HG03280 (cell line): ENCODE measurements at regions not wholly inside any gene's neighbourhood (a gene's known extent, or its start where the extent isn't known, plus 50 kb on each side); places are given as distances from the start of the nearest gene placed in this dataset.
"Not testable (repeated sequence)": the region's sequence is repeated elsewhere in the genome, so short reads cannot be mapped to it uniquely, and the experiment has no call there.

Experiments
- ATAC-seq: cut with Tn5 transposase; IDR thresholded peaks from one replicate; pipeline ENCODE4 v1.9.1; 2021; ENCODE audit warnings: mild to moderate bottlenecking, moderate library complexity; ENCODE audit not compliant: unreplicated experiment

DNA sequence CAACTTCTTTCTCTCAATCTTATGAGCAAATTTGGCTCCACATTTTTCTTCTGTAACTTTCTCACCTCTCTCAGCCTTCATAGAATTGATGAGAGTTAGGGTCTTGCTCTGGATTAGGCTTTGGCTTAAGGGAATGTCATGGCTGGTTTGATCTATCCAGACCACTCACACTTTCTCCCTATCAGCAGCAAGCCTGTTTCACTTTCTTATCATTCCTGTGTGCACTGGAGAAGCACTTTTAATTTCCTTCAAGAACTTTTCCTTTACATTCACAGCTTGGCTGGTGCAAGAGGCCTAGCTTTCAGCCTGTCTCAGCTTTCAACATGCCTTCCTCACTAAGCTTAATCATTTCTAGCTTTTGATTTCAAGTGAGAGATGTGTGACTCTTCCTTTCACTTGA is 134.5 kb upstream of the FZD8 start:
- ATAC-seq: not testable (repeated sequence)

DNA sequence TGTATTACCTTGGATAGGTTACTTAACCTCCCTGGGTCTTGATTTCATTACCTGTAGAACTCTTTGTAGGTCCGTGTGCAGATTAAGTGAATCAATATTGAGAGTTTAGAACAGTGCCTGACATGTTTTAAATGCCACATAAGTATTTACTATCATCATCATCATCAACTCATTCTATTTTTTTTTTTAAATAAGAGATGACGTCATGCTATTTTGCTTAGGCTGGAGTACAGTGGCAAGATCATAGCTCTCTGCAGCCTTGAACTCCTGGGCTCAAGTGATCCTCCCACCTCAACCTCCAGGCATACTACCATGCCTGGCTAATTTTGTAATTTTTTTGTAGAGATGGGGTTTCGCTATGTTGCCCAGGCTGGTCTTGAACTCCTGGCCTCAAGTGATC is 132.0 kb upstream of the FZD8 start:
- ATAC-seq: no peak

DNA sequence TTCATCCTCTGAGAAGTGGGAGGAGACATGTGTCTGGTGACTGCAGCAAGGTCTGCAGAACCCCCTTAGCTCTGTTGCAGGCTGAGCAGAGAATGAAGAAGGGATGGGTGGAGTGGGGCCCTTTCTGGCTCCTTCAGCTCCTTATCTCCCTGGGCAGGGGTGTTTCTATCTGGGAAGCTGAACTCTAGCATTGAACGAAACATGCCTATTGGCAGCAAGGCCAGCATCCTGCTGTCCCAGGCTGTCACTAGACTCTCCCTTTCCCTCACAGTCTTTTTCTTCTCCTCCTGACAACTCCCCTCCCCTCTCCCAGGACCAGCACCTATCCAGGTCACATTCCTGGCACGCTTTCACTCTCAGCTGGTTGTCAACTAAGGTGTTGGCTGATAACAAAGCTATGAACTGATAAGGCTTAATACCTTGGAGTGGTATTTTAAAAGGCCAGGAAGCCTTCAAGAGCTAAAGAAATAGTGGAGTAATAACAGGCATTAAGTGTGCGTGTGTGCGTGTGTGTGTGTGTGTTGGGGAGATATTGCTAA is 128.8 kb upstream of the FZD8 start:
- ATAC-seq: no peak

DNA sequence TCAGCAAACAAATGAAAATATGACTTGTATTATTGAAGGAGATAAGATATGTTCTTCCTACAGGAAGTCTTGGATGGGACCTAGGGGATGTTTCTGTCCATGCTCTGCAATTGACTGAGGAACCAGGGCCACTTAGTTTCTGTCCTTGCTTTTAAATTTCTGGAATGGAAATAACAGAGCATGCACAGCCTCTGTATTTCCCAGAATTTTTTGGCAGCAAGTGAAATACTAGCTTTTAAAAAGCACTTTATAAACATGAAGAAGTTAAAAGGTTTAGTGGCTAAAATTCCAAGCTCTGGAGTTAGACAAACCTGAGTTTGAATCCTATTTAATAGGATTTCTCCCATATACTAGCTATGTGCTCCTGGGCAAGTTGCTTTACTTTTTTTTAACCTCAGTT is 127.7 kb upstream of the FZD8 start:
- ATAC-seq: no peak

DNA sequence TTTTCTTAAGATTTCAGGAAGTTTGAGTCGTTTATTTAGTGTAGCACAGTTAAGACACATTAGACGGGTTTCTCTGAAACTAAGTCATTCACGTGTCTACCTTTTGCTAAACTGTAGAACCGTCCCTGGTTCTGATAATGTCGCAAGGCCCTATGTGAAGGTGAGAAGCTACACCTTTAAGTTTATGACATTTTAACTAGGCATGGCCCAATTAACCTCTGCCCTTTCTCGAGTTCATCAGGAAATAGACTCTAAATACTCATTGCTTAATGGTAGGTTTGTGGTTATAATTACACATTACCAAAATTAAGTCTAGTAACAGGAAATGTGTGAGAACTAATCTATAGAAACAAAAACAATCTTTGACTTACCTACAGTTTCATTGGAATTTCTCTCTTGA is 126.6 kb upstream of the FZD8 start:
- no peak for ATAC-seq

DNA sequence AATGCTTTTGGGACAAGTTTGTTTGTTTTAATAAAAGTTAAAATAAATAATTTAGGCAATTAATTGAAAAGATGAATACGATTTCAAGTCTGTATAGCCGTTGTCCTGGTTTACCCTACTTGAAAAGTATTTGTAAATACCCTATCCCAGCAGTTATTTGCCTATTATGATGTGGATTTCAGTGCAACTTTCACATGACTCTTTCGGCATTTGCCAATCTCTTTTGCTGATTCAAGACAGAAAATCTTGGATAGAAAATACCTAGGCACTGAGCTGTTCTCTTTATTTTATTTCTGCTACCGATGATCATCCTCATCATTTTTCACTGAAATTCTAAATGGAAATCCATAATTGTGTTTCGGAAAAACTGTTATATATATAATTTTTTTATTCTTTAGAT is 125.9 kb upstream of the FZD8 start:
- ATAC-seq: no peak

DNA sequence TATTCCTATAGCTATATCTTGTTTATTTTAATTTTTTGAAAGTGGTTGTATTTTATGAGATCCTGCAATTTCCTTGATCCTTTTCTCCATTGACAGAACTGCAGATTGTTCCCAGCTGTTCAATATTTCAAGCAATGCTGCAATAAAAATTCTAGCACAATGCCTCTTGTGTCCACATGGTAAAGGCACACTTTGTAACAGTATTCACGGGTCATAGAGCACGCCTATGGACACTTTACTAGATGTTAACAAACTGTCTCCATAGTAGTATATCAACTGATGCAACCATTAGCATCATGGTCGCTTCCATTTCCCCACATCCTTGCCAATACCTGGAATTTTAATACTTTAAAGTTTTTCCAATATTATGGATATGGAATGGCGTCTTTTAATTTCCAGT is 123.9 kb upstream of the FZD8 start:
- no peak for ATAC-seq

DNA sequence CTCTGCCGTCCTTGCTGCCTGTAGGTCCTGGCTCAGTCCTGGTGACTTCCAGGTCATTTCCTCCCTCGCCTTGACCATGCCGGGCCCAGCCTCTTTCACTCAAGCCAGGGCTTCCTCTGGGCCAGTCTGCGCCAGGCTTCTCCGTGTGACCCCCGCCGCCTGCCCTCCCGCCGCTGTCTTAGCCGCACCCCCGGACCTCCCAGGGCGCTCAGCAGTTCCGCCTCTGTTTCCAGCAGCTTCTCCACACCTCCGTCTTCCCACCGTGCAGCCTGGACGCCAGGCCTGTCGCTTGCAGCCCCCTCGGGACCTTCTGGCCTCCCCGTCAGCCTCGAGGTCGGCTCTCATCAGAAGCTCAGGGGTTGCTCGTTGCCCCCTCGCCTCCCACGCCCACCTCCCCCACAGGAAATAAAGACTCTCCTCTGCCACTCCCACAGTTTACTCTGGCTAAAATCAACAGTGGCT is 123.0 kb upstream of the FZD8 start:
- no peak for ATAC-seq

DNA sequence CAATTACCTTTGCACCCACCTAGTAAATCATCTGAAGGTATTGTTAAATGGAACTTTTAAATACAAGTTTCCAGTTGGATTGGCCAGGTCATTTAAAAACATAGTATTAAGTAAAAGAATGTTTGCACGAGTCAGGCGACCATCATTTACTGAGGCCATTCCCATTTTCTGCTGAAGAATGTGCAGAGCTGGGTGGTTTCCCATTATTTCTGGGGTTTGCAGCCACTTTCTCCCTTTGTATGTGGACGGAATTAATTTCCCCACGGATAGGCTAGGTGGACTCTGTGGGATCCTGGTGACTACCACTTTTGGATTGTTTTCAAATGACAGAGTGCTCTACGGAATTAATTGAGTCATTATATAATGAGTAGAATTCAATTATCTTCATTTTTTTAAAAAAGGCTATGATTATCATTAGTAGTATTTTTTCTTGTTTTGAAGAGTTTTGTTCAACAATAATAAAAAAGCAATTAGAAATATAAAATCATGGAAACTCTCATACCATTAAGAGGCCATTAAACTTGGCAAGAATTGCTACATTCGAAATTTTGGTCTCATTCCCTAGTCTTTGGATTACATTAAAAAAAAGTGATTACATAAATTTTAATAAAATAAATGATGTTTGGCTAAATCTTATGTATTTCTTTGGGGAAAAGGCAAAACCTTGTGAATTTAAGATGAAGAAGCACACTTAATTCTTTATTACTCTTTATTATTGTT is 120.4 kb upstream of the FZD8 start:
- no peak for ATAC-seq

DNA sequence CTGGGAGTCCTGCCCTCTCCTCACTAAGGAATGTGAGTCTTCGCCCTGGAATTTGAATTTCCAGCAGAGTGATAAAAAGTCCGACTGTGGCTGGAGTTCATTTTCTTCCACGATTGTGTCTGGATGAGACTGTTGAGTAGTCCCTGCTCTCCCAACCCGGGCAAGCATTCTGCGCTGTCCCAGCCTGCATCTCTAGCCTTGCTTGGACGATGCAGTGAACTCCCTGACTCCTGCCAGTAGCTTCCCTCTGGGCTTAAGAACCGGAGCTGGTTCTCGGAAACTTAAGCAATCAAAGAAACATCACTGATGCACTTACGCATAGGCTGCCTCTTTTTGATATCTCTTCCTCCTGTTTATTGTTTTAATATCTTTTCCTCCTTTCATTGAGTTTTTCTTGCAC is 116.0 kb upstream of the FZD8 start:
- no peak for ATAC-seq

DNA sequence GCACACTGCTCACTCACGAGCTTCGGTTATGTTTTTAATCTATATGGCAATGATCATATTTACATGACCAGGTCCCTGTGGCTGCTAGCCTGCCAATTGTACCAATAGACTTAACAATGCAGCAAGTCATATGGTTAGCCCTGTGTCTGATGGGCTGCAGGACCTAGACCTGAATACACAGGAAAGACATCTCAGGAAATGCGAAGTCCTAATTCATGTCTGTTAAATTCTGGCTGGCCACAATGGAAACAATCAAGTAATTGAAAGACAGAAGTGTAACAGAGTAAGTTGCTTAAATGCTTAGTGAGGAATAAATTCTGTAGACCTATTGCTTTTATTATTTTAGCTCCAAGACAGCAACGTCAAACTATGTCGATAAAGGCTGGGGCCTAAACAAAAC is 112.4 kb upstream of the FZD8 start:
- ATAC-seq: no peak

DNA sequence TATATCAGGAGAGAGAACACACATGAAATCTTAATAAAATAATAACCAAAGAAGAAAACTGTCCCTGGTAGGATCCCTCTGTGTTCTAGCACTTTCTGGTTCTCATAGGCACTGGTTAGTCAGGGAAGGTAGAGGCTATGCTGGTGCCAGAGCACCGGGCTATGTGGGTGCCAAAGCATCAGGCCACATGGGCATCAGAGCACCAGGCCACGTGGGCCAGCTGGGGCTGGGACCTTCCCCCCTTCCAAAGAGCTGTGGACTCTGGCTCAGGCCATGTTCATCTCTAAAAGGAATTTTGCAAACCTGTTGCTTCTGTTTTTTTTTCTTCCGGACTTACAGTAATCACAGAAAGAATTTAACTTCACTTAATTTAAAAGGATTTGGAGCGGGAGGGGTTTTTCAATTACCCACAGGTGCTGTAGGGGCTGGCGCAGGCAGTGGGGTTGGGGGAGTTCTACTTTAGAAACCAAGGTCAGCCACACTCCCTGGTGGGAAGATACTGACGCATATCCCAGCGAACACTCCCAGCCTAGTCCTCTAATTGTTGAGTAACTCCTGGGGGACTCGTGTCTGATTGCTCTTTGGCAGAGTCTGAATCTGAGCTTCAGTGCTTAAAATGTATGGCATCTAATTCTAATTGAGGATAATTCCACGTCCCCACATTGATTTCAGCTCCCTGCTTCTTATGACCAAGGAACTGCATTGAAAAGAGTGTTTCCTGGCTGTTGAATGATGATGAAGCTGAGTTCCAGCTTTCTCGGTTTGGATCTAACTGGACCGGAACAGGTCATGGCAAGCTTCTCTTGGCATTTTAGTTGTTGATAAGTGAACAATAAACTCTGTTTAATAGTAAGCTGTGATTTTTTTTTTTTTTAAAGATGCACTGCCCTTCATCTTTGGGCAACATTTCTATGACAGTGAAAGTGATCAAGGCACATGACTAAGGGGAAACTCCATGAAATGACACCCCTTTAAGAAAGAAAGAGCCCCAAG is 110.7 kb upstream of the FZD8 start:
- no peak for ATAC-seq

DNA sequence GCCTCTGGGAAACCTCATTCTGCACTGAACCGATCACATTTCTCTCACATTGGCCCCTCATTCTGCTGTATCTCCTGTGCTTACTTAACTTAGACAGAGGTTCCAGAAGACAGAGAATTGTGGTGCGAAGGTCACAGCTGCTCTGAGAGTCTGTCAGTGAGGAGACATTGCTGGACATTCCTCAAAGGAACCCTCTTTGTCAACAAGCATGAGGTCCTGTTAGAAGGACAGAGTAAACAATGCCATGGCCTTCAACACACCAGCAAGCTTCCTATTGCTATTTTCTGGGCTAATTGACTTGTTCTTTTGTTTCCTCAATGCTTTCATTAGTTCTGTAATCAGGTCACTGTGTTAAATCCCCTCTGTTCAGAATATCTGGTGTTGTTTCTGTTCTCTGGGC is 109.3 kb upstream of the FZD8 start:
- no peak for ATAC-seq

DNA sequence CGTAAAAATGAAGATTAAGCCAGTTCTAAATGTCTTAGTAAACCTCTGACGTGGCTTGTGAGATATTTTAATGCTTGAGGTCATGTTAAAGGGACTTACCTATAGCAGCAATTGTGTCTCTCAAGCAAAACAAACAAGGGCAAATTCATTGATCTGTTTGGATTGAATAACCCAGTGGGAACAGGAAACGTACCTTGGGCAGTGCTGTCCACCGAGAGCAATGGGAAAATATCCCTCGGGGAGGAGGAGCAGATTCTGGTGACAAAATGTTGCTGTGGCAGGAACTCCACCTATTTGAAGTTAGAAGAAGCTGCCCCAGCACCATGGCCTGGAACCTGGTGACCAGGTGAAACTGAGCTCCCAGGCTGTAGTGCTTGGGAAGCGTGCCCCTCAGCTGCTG is 107.1 kb upstream of the FZD8 start:
- ATAC-seq: no peak

DNA sequence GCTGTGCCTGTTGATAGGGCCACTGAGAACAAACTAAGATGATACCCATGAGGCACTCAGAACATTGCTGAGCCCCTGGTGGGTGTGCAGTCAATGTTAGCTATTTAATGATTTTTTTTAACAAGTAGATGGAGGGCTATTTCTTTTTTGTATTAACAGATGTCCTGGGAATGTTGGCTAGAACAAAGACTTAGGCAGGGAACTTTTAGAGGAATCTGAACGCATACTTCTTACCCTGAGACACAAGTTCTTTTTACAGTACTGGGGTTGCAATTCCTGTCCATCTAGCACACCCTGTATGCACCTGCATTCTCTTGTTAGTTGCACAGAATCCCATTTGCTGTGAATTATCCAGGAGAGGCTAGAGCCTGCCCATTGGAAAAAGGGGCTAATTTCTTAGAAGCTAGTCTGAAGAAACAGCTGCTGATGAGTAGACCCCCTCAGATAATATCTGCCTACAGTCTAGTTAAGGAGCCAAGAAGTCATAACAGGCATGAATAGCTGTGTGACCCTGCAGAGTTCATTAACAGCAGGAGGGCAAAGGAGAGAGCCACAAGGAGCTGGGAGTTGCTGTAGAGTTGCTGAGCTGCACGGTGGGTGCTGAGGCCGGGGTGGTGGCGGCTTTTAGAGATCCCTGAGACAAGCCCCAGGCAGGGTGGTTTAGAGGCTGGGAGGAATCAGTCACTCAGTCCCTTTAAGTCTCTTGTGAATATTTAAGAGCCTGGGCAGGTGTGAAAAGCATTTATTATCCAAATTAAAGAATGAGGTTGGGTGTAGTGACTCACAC is 103.7 kb upstream of the FZD8 start:
- no peak for ATAC-seq

DNA sequence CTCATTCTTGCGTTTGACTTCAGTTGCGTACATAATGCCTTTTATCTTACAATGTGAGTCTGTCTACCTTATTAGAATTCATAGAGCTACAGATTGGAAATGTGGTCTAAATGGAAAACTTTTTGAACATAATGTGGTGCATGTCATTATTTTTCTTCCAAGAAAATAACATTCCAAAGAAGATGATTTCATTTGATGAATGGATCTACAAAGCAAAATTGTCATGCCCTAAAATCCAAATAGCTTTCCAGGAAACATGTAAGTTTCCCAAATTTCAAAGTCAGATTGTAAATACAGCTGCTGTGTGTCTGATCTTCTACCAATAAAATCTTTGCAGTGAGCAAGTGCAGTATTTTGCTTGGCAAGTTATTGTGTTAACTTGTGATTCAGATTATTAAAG is 101.8 kb upstream of the FZD8 start:
- ATAC-seq: no peak

DNA sequence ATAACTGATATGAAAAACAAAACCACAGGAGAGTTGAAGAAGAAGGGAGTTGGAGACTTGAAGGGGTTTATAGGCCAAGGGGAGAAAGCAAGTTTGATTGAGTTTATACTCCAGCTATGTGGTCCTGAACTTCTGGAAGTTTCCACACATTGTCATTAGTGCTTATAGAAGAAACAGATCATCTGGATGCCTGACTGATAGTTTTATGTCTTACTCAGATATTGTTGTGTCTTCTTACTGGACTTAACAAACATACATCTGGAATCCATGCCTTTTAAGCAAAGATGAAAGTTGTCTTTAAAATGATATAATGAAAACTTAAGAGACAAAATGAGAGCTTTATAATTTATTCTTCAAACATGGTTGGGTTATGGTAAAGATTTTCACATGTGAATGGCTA is 101.3 kb upstream of the FZD8 start:
- no peak for ATAC-seq

DNA sequence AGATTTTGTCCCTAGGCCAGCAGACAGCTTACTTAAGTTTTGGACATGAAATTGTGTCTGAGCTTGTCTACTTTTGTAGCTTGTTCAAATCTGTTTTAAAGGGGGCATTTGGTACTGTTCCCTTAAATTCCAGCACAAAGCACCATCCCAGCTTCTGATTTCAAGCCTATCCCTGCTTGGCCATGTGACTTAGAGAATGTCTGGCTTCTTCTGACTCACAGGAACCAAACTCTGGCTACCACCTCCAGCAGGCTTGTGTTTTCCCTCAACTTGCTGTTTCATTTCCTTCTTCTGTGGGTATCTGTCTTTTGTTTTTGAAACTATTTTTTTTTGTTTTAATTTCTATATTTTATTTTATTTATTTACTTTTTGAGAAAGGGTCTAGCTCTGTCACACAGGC is 97.9 kb upstream of the FZD8 start:
- ATAC-seq: no peak

DNA sequence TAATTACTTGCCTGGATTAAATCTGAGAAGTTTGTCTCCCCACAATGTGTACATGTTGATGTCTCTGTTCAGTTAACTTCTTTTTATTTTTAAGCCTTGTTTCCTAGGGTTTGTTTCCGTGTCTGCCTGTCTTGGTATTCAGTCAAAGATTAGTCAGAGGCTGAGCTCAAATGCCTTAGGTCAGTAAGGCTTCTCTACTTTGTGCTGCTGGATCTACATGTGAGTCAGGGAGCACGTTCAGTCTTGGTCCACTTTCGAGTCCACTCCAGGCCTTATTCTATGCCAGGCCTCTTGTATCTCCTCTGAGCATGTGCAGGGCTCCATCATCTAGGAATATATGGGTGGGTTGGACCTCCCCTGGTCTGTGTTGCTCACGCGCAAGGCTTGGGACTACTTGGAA is 93.3 kb upstream of the FZD8 start:
- ATAC-seq: no peak

DNA sequence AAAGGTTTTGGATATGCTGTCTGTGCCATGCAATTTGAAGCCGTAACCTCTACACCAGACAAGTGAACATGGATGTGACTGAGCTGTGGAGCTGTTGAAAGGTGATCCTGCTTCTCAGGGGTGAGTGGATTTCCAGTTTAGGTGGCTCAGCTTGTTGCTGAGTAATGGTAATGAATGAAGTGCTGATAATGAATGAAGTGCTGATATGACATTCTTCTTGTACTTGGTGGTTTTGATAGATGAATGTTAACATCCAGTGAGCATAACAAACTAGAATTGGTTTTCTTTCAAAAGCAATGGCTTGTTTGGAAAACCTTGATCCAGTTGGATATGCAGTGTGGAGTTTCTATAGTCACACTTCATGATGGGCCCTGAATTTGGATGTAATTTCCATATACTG is 89.7 kb upstream of the FZD8 start:
- no peak for ATAC-seq

DNA sequence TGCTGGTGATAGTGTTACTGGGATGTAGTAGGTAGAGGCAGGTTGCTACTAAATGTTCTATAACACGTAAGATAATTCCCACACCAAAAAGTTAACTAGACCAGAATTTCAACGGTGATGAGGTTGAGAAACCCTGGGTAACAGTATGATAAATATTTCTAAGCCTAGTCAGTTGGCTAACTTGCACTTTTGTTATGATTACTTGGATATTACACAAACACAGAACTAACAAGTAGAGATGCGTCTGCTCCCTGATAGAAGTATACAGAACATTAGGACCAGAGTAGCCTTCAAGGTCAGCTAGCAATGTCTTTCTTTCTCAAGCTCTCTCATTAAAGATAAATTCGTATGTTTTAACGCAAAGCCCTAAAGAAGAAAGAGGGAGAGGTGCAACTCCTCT is 86.2 kb upstream of the FZD8 start:
- no peak for ATAC-seq
